ENCODE measurements at regions not wholly inside any gene's neighbourhood (a gene's known extent, or its start where the extent isn't known, plus 50 kb on each side); places are given as distances from the start of the nearest gene placed in this dataset.
"Not testable (repeated sequence)": the region's sequence is repeated elsewhere in the genome, so short reads cannot be mapped to it uniquely, and the experiment has no call there.

DNA sequence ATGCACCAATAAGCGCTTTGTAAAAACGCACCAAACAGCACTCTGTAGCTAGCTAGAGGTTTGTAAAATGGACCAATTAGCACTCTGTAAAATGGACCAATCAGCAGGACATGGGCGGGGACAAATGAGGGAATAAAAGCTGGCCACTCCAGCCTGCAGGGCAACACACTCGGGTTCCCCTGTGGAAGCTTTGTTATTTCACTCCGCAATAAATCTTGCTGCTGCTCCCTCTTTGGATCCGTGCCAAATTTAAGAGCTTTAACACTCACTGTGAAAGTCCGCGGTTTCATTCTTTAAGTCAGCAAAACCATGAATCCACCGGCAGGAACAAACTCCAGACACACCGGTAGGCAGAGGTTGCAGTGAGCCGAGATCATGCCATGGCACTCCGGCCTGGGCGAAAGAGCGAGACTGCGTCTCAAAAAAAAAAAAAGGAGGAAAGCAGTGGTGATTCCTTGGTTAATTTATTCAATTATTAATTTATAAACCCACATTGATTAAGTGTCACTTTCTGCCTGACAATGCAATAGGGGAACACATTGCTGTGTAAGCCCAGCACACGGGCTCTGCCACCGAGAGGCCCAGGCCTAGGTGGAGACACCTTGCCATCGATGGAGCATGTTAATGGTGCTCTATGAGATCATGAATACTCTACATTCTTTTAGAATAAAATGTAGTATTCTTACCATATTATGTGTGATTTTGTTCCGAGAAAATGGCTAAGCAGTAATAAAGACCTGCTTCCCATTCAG lies 687.6 kb upstream of the HS6ST1 start:
- DNase-seq (ENCODE audit: low read depth): no peak

DNA sequence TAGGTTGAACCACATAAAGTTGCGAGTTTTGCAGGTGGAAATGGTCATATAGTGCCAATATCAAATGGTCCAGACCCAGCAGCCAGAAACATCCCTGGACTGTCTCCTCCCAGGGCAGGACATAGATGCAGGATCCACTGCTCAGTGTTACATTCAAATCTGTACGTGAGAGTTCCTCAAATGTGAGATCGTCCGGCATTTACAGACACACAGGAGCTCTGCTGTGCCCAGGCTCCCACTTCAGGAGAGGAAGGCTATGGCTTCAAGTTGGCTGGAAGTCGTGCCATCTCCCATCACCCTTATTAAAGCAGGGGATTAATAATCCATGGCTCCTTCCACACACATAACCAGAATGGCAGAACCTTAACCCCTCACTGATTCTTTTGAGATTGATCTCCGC lies 688.2 kb upstream of the HS6ST1 start:
- no peak for DNase-seq (ENCODE audit: low read depth)

GRCh38 chr2:129008055-129008880 lies 689.6 kb upstream of the HS6ST1 start:
- DNase-seq (ENCODE audit: low read depth): no peak

- no peak for DNase-seq (ENCODE audit: low read depth)
Observed at GRCh38 chr2:129008881-129009554, 690.4 kb upstream of the HS6ST1 start.

DNA sequence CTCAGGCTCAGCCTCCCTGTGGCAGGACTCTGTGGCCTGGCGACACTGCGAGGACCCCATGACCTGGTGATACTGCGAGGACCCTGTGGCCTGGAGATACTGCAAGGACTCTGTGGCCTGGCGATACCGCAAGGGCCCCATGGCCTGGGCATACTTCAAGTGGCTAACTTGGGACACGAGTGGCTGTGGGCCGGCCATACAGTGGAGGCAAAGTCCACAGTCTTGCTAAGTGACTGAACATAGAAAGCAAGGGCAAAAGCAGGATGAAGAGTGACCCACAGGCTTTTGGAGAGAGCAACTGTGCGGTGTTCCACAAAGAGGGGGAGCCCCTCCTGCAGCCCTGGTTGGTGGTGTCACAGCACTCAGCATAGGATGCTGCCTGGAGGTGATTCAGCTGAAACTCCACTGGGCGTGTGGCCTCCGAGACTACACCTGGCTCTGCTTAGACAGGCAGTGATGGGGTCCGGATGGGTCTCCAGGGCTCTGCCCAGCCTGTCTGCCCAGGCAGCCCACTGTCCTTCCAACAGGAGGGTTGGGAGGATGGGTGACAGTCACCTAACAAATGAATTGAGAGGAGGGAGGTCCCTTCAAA lies 691.0 kb upstream of the HS6ST1 start:
- no peak for DNase-seq (ENCODE audit: low read depth)

GRCh38 chr2:129010262-129010661 lies 691.6 kb upstream of the HS6ST1 start:
- DNase-seq (ENCODE audit: low read depth): no peak

GRCh38 chr2:129011466-129012061 lies 692.9 kb upstream of the HS6ST1 start:
- DNase-seq (ENCODE audit: low read depth): no peak

DNA sequence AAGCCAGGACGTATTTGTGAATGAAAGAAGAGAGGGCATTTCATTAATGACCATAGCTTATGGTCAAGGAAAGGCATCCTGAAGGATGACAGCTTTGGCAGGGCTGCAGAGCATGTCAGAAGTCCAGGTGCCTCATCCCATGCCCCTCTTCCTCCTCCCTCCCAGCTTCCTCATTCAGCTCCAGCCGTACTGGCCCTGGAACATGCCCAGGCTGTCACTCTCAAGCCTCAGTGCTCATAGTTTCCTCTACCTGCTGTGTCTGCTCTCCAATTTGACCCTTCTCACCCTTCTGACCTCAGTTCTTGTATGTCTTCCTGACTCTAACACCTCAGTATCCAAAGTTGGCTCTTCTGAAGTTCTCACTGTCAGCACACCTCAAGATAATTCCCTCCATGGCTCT lies 695.8 kb upstream of the HS6ST1 start:
- DNase-seq (ENCODE audit: low read depth): no peak

DNA sequence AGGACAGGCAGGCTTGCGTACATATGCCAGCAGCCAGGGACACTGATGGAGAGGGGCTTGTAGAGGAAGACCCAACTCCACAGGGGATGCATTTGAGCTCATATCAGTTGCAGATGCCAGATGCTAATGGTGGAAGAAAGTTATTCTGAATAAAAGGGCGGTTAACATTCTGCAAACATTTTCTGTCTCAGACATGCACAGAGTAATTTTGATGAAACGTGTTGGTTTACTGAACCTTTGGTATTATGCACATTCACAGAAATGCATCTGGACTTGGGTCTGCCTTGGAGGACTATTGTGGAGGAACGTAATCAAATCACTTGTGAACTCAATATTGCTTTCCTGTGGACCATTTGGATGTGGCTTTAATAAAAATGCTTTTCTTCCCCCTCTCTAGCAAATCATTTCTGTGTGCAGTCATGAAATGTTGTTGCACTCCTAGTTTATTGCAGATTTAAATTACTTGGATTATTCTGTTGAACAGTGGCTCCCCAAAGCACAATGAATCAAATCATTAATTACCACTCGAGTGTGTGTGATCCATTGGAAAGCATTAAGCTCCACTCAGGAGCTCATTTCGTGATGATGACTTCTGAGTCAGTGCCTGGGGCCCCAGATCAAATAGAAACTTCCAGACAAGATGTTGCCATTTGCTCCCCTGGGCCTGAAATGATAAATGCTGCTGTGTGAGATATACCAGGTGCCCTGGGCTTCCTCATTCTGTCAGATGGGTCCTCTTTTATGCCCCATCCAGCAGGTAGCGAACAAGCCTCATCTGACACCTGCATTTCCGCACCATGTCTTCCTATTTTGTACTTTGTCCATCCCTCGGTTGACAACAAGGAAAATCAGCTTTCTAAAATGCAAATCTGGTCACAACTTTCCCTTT lies 697.0 kb upstream of the HS6ST1 start:
- no peak for DNase-seq (ENCODE audit: low read depth)

DNA sequence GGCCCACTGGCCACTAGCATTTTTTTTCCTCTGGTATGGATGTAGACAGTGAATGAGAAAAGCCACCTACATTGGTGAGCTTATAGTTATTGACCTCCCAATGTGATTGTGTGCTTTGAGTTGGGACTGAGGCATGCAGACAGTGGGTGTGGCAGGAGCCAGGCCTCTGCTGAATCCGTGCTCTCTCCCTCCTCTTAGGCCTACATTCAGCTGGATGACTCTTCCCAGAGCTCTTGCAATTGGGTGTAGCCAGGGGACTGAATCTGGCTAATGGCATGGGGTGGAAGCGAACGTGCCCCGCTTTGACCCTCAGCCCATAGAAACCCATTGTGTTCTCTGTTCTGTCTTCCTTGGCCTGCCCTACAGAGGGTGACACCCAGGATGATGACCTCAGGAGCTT lies 698.3 kb upstream of the HS6ST1 start:
- DNase-seq (ENCODE audit: low read depth): no peak

DNA sequence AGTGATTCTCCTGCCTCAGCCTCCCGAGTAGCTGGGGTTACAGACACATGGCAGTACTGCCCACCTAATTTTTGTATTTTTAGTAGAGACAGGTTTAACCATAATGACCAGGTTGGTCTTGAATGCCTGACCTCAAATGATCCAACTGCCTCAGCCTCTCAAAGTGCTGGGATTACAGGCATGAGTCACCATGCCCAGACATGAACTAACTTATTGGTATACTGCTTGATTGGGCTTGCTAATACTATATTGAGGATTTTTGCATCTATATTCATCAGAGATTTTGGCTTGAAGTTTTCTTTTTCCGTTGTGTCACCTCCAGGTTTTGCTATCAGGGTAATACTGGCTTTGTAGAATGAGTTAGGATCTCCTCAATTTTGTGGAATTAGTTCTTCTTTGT lies 706.1 kb upstream of the HS6ST1 start:
- no peak for DNase-seq (ENCODE audit: low read depth)

DNA sequence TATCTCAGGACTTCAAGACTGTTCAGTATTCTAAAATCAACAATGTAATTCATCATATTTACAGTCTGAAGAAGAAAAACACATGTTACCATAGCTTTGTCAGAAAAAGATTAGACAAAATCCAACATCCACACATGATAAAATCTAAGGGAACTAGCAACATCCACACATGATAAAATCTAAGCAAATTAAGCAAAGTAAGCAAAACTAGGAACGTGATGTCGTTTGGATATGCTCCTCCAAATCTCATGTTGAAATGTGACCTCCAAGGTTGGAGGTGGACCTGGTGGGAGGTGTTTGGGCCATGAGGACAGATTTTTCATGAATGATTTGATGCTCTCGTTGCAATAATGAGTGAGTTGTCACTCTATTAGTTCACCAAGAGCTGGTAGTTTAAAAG lies 717.3 kb upstream of the HS6ST1 start:
- DNase-seq (ENCODE audit: low read depth): no peak

DNA sequence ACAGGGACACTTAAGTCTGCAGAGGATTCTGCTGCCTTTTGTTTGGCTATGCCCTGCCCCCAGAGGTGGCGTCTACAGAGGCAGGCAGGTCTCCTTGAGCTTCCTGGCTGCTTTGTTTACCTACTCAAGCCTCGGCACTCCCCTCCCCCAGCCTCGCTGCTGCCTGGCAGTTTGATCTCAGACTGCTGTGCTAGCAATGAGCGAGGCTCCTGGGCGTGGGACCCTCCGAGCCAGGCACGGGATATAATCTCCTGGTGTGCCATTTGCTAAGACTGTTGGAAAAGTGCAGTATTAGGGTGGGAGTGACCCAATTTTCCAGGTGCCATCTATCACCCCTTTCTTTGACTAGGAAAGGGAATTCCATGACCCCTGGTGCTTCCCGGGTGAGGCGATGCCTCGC lies 725.0 kb upstream of the HS6ST1 start:
- DNase-seq (ENCODE audit: low read depth): not testable (repeated sequence)

DNA sequence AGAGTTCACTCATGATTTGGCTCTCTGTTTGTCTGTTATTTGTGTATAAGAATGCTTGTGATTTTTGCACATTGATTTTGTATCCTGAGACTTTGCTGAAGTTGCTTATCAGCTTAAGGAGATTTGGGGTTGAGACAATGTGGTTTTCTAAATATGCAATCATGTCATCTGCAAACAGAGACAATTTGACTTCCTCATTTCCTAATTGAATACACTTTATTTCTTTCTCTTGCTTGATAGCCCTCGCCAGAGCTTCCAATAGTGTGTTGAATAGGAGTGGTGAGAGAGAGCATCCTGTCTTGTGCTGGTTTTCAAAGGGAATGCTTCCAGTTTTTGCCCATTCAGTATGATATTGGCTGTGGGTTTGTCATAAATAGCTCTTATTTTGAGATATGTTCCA lies 727.8 kb upstream of the HS6ST1 start:
- not testable (repeated sequence) for DNase-seq (ENCODE audit: low read depth)

- DNase-seq (ENCODE audit: low read depth): no peak
Observed at GRCh38 chr2:129050101-129050500, 731.4 kb upstream of the HS6ST1 start.

- DNase-seq (ENCODE audit: low read depth): no peak
Observed at GRCh38 chr2:129055242-129055641, 736.6 kb upstream of the HS6ST1 start.

GRCh38 chr2:129055824-129056223 lies 737.2 kb upstream of the HS6ST1 start:
- DNase-seq (ENCODE audit: low read depth): no peak

- DNase-seq (ENCODE audit: low read depth): no peak
Observed at GRCh38 chr2:129056309-129056958, 737.8 kb upstream of the HS6ST1 start.

GRCh38 chr2:129056959-129057317 lies 738.3 kb upstream of the HS6ST1 start:
- no peak for DNase-seq (ENCODE audit: low read depth)

DNA sequence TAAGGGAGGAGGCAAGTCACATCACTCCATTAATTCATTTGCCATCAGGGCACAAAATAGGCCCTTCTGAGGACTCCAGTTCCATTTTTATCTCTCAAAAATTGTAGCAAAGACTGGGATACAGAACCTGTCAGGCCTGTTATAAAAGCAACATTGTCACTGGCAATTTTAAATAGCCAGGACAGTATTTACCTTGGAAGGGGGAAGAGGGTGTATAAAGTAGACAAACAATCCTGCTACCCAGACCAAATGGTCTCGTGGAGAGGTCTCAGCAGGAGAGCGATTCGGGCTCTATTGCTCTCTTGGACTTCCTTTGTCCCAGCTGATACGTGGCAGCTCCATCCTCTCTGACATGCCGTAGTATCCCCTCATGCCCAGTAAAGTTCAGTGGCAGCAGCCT lies 740.3 kb upstream of the HS6ST1 start:
- DNase-seq (ENCODE audit: low read depth): no peak
